Gastrocnemius medialis (tissue), 4 donors: ENCODE measurements at regions not wholly inside any gene's neighbourhood (a gene's known extent, or its start where the extent isn't known, plus 50 kb on each side); places are given as distances from the start of the nearest gene placed in this dataset.

Source experiments
- ATAC-seq, 2 donors: fragments of 150-250 bp; one replicate each; pipeline ENCODE4 v1.9.1; 2016
- DNase-seq, 2 donors: peaks; one replicate each; pipeline ENCODE4 v3.0.0-alpha.2; 2019
- H3K27ac ChIP-seq, 4 donors: fragments of 200-600 bp; sonication (generic); 1 replicate in 1 of 4; 2 replicates in 3 of 4; pipeline ENCODE4 v1.5.1; 2016 to 2018; ENCODE audit warnings: mild to moderate bottlenecking in 2 of 4, moderate library complexity in 1 of 4
- H3K27me3 ChIP-seq, 3 donors: fragments of 200-600 bp; sonication (generic) in 2 of 3; 1 replicate in 1 of 3; 2 replicates in 2 of 3; pipeline versions ENCODE4 v1.5.1 to v1.6.0; 2016 to 2019; ENCODE audit warnings: mild to moderate bottlenecking in 1 of 3, moderate library complexity in 1 of 3
- H3K36me3 ChIP-seq, 2 donors: fragments of 200-600 bp; sonication (generic) in 1 of 2; one replicate each; pipeline ENCODE4 v1.5.1; 2017 to 2018
- H3K4me1 ChIP-seq, 2 donors: fragments of 200-600 bp; sonication (generic) in 1 of 2; one replicate each; pipeline ENCODE4 v1.5.1; 2016 to 2017; ENCODE audit warnings: mild to moderate bottlenecking in 2 of 2
- H3K4me3 ChIP-seq, 4 donors: fragments of 200-600 bp; sonication (generic) in 3 of 4; 1 replicate in 1 of 4; 2 replicates in 3 of 4; pipeline ENCODE4 v1.5.1; 2016 to 2019; ENCODE audit warnings: mild to moderate bottlenecking in 2 of 4
- H3K9me3 ChIP-seq, 3 donors: fragments of 200-600 bp; sonication (generic) in 2 of 3; 1 replicate in 1 of 3; 2 replicates in 2 of 3; pipeline ENCODE4 v1.5.1; 2016 to 2019
- CTCF ChIP-seq, 5 experiments: fragments of 450-650 bp in 3 of 5; fragments of 200-600 bp in 2 of 5; sonication (generic) in 2 of 5; IDR thresholded peaks in 4 of 5; conservative IDR thresholded peaks in 1 of 5; 1 replicate in 4 of 5; 2 replicates in 1 of 5; pipeline ENCODE4 v1.5.1; 2016 to 2019; ENCODE audit warnings: antibody characterized with exemption in 5 of 5, mild to moderate bottlenecking in 3 of 5, moderate library complexity in 3 of 5
- POLR2A ChIP-seq, 2 donors: fragments of 450-650 bp; IDR thresholded peaks; one replicate each; pipeline ENCODE4 v1.6.1; 2017; ENCODE audit warnings: antibody characterized with exemption in 2 of 2, mild to moderate bottlenecking in 2 of 2, moderate library complexity in 2 of 2
- in situ Hi-C, 4 donors: fragments of 200-750 bp; cut with MboI; loops; one replicate each; pipeline versions ENCODE4 v1.15.0 to v1.8.0; 2017; ENCODE audit warnings: low sequenced_read_pairs in 4 of 4
- intact Hi-C: fragments of 100-400 bp; cut with DNase I; formaldehyde crosslinking; loops from one replicate; pipeline ENCODE4 v1.15.1; 2023; ENCODE audit warnings: low total_unique reads

GRCh38 chr17:77457572-77458201 is 316.9 kb downstream of the SEC14L1 start:
- Histone ChIP-seq H3K36me3 (no peaks in the 10 kb centered on the region), H3K27me3 (no peaks in the 10 kb centered on the region), H3K27ac (peak overlapping the region in 1 of 4 donors; percentile 18), H3K9me3 (no peaks in the 10 kb centered on the region), H3K4me1 (peaks cover 25 to 41% of the 10 kb centered on the region in 2 donors), H3K4me3 (no peak overlapping the region)
- TF ChIP-seq POLR2A (IDR thresholded peaks at IDR 0.05), result no peak
- no peak for TF ChIP-seq CTCF (IDR thresholded peaks at IDR 0.05 in 4 of 5, conservative IDR thresholded peaks at IDR 0.05 in 1 of 5)
- intact Hi-C loops, result no loop called here
- ATAC-seq (no peak), DNase-seq (no peak)
- in situ Hi-C loops, result no loop called here

DNA sequence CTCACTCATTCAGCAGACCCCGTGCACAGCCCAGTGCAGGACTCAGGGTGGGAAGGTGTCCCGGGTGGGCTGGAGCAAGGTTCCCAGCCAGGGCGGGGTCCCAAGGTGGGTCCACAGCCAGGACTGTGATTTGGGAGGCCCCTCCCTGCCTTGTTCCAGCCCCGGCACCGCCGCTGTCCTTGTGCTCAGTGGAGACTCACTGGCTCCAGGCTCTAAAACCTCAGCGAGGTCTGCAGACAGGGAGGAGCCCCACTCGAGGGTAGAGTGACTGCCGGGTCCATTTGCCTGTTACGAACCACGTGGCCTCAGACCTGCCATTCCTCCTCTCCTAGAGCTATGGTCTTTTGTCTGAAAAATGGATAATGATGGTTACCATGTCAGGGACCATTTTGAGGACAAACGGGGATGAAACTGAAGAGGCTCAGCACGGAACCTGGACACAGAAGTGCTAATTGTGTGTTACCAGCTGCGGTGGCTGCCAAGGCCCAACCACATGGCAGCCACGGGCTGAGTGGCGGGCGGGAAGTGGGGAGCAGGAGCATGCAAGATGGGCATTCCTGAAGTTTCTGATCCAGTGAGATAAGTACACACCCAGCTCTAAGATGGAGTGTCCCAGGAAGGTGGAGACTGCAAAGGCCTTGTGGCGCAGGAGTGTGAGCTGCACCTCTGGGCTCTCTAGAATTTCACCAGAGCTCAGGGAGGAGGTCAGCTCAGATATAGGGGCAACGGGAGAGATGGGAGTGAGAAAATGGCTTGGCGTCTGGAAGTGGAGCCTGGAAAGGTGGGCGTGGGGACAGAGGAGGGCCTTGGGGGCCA is 317.6 kb downstream of the SEC14L1 start:
- no peak for TF ChIP-seq POLR2A (IDR thresholded peaks at IDR 0.05)
- no peak for TF ChIP-seq CTCF (IDR thresholded peaks at IDR 0.05 in 4 of 5, conservative IDR thresholded peaks at IDR 0.05 in 1 of 5)
- H3K4me1 ChIP-seq, result peaks cover 18 to 37% of the 10 kb centered on the region in 2 donors
- no peak overlapping the region for H3K4me3 ChIP-seq
- H3K27me3 ChIP-seq, result no peaks in the 10 kb centered on the region
- no peaks in the 10 kb centered on the region for H3K36me3 ChIP-seq
- no peaks in the 10 kb centered on the region for H3K9me3 ChIP-seq
- ATAC-seq (no peak), DNase-seq (no peak)
- intact Hi-C loops (no loop called here), in situ Hi-C loops (no loop called here)
- peak overlapping the region in 2 of 4 donors; percentile 43 to 59 for H3K27ac ChIP-seq

DNA sequence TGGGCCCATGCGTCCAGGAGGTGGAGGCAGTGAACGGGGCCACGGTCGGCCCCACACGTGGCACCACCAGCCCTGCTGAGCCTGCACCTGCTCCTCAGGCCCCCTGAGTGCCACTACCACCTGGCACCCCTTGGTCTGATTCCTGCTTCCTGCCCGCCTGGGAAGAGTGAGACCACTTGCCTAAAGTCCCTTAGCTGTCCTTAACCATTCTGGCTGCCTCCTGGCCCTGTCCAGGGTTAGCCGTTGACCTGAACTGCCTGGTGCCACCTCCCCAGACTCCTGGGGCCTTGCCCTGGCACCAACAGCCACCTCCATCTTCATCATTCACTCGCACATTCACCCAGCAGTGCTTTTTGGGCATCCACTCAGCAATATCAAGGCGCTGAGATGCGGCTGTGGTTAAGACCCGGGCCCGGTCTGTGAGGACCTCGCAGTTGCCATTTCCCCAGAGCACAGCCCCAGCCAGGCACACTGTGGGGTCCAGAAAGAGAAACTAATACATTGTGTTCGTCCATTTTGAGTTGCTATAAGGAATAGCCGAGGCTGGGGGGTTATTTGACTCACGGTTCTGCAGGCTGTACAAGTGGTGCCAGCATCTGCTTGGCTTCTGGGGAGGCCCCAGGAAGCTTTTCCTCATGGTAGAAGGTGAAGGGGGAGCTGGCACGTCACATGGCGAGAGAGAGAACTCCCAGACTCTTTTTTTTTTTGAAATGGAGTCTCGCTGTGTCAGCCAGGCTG is 318.4 kb downstream of the SEC14L1 start:
- Histone ChIP-seq H3K4me1 (peaks cover 18 to 34% of the 10 kb centered on the region in 2 donors), H3K9me3 (no peaks in the 10 kb centered on the region), H3K27me3 (no peaks in the 10 kb centered on the region), H3K4me3 (no peak overlapping the region), H3K36me3 (no peaks in the 10 kb centered on the region), H3K27ac (peak overlapping the region in 3 of 4 donors; percentile 43 to 59 (median 57))
- intact Hi-C loops (no loop called here), in situ Hi-C loops (no loop called here)
- ATAC-seq, result no peak
- no peak for TF ChIP-seq CTCF (IDR thresholded peaks at IDR 0.05 in 4 of 5, conservative IDR thresholded peaks at IDR 0.05 in 1 of 5)
- TF ChIP-seq POLR2A (IDR thresholded peaks at IDR 0.05), result no peak
- no peak for DNase-seq

GRCh38 chr17:77460514-77461046 is 319.8 kb downstream of the SEC14L1 start:
- Histone ChIP-seq H3K4me3 (no peak overlapping the region), H3K27me3 (no peaks in the 10 kb centered on the region), H3K36me3 (no peaks in the 10 kb centered on the region), H3K27ac (peak overlapping the region; percentile 57 to 65 (median 60)), H3K4me1 (peaks cover 12 to 27% of the 10 kb centered on the region in 2 donors), H3K9me3 (no peaks in the 10 kb centered on the region)
- DNase-seq (no peak), ATAC-seq (no peak)
- TF ChIP-seq CTCF (IDR thresholded peaks at IDR 0.05 in 4 of 5, conservative IDR thresholded peaks at IDR 0.05 in 1 of 5) (no peak), POLR2A (IDR thresholded peaks at IDR 0.05) (no peak)
- in situ Hi-C loops (no loop called here), intact Hi-C loops (no loop called here)
